Posterior cingulate gyrus (tissue), 11 donors: ENCODE measurements at regions not wholly inside any gene's neighbourhood (a gene's known extent, or its start where the extent isn't known, plus 50 kb on each side); places are given as distances from the start of the nearest gene placed in this dataset.
"Not testable (repeated sequence)": the region's sequence is repeated elsewhere in the genome, so short reads cannot be mapped to it uniquely, and the experiment has no call there.

Experiments used
- DNase-seq, 10 donors: peaks; one replicate each; pipeline versions ENCODE4 v3.0.0 to v3.0.0-alpha.2; 2020 to 2021; ENCODE audit warnings: mixed read lengths in 3 of 10
- intact Hi-C: fragments of 100-400 bp; cut with DNase I; formaldehyde crosslinking; loops from one replicate; pipeline ENCODE4 v1.15.1; 2023

DNA sequence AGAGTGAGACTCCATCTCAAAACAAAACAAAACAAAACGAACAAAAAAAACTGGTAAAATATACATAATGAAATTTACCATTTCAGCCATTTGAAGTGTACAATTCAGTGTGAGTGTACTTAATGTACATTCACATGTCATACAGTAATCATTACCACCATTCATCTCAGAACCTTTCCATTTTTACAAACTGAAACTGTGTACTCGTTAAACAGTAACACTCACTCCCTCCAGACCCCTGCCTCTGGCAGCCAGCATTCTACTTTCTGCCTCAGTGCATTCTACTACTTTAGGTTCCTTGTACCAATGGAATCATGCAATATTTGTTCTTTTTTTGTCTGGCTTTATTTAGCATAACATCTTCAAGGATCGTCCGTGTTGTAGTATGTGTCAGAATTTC, 87.5 kb upstream of the CRYM start:
- DNase-seq, intact Hi-C loops: not testable (repeated sequence)

- DNase-seq, intact Hi-C loops: not testable (repeated sequence)
Measured at GRCh38 chr16:21363550-21364223, 85.6 kb upstream of the CRYM start.

DNA sequence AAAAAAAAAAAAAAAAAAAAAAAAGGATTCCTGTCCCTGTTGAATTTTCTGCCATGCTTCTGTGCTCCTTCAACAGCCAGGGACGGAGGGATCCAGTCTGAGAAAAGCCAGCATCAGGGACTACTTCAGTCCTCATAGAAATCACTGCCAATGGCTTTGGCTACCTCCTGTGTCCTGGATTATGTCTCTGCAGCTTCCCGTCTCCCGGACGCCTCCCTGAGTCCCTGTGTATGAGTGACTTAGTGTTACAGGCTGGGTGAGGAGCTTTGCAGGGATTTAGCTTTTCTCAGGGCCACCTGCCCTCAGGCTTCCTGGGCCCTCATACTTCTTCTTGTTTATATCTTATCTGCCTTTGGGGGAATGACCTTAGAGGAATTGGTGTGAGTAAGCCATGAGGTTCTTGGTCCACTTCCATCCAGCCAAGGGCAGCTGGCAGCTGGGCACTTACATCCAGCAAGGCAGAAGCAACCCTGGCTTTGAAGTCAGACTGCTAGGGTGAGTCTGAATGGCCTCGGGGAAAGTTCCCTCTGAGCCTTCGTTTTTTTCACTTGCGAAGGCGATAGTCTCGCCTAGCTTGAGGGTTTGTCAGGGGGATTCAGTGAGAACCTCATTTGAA, 83.6 kb upstream of the CRYM start:
- DNase-seq, intact Hi-C loops: not testable (repeated sequence)

GRCh38 chr16:21361045-21361444, 83.0 kb upstream of the CRYM start:
- DNase-seq, intact Hi-C loops: not testable (repeated sequence)

- intact Hi-C loops, DNase-seq: not testable (repeated sequence)
Measured at GRCh38 chr16:21359513-21359912, 81.4 kb upstream of the CRYM start.

GRCh38 chr16:21358261-21358795, 80.2 kb upstream of the CRYM start:
- intact Hi-C loops: not testable (repeated sequence)

GRCh38 chr16:21356308-21356707, 78.2 kb upstream of the CRYM start:
- DNase-seq, intact Hi-C loops: not testable (repeated sequence)

More at GRCh38 chr16:21358261-21358795, 80.2 kb upstream of the CRYM start:
- DNase-seq: not testable (repeated sequence)

- DNase-seq, intact Hi-C loops: not testable (repeated sequence)
Measured at GRCh38 chr16:21351433-21351832, 73.3 kb upstream of the CRYM start.

- intact Hi-C loops: not testable (repeated sequence)
Measured at GRCh38 chr16:21350851-21351250, 72.8 kb upstream of the CRYM start.

GRCh38 chr16:21349336-21349735, 71.2 kb upstream of the CRYM start:
- intact Hi-C loops: not testable (repeated sequence)
- peak in 1 of 10 donors; percentile 75 for DNase-seq

More at GRCh38 chr16:21350851-21351250, 72.8 kb upstream of the CRYM start:
- DNase-seq: peak in 1 of 10 donors; percentile 41

DNA sequence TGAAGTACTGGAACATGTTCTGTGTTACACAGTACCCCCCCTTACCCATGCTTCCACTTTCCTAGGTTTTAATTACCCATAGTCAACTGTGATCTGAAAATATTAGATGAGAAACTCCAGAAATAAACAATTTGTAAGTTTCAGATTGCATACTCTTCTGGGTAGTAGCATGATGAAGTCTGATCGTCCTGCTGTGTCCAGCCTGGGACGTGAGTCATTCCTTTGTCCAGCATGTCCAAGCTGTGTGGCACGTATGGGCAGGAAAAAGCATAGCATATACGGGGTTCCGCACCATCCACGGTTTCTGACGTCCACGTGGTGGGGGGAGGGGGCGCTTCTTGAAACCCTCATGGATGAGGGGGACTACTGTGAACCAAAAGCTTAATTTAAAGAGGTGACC, 70.7 kb upstream of the CRYM start:
- DNase-seq, intact Hi-C loops: not testable (repeated sequence)

- intact Hi-C loops, DNase-seq: not testable (repeated sequence)
Measured at GRCh38 chr16:21347538-21347937, 69.4 kb upstream of the CRYM start.

GRCh38 chr16:21346756-21347491, 68.8 kb upstream of the CRYM start:
- DNase-seq, intact Hi-C loops: not testable (repeated sequence)

GRCh38 chr16:21344361-21344912, 66.3 kb upstream of the CRYM start:
- intact Hi-C loops: not testable (repeated sequence)

DNA sequence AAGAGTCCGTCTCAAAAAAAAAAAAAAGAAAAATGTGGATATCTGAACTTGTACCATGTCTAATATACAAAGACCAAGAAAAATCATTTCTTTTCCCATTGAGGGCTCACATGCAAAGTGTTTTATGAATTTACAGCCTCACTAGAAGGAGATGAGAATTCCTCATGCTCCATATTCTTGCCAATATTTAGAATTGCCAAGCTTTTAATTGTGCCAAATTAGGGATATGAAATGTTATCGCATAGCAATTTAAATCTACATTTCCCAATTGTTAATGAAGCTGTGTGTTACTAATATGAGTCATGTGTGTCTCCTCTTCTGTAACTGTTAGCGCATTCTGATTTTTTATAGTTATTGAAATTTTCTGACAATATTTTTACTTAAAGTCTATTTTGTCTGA, 63.0 kb upstream of the CRYM start:
- intact Hi-C loops: no loop called here
- no peak for DNase-seq

More at GRCh38 chr16:21344361-21344912, 66.3 kb upstream of the CRYM start:
- DNase-seq: not testable (repeated sequence)

- intact Hi-C loops: no loop called here
- no peak for DNase-seq
Measured at GRCh38 chr16:21339941-21340340, 61.9 kb upstream of the CRYM start.

- intact Hi-C loops: no loop called here
- DNase-seq: no peak
Measured at GRCh38 chr16:21339269-21339641, 61.2 kb upstream of the CRYM start.

DNA sequence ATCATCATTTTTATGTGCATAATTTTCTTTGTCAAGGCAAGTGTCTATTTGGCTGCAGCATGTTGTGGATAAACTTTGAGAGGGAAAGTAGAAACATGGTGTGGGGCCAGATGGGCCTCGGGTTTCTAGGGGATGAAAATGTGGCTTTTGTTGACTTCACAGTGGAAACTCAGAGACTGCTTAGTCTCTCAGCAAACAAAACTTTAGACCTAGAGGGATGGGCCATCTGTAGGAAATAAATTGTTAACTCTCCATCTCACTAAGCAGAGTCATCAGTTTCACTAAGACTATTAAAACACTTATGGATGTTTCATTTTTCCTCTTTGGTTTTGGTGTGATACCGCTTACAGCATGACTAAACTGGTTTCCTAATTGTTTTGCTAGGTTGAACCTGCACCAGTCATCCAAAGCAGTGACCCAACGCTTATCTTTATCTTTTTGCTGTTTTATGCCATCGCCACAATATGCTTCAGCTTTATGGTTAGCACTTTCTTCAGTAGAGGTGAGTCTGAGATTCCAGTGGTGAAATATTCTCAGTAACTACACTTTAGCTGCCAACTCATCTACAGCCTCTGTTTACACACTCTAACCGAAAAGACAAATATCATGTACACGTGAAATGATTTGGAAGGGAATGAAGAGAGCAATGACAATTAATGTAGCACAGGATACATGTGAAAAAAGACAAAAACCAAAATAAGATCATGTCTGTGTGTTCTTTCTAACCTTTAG, 60.6 kb upstream of the CRYM start:
- intact Hi-C loops: no loop called here
- DNase-seq: no peak

DNA sequence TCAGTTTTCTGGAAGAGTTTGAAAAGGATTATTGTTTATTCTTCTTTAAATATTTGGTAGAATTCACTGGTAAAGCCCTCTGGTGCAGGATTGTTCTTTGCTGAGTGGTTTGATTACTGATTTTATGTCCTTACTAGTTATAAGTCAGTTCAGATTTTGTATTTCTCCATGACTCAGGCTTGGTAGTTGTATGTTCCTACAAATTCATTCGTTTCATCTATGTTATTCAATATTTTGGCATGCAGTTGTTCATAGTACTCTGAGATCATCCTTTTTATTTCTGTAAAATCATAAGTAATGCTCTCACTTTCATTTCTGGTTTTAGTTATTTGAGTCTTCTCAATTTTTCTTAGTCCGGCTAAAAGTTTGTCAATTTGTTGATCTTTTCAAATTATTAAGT, 58.1 kb upstream of the CRYM start:
- intact Hi-C loops: no loop called here
- no peak for DNase-seq
